OCI-LY7 (cell line): ENCODE measurements at regions not wholly inside any gene's neighbourhood (a gene's known extent, or its start where the extent isn't known, plus 50 kb on each side); places are given as distances from the start of the nearest gene placed in this dataset.
"Not testable (repeated sequence)": the region's sequence is repeated elsewhere in the genome, so short reads cannot be mapped to it uniquely, and the experiment has no call there.

Experiments used
- BruUV-seq: library from RNA; stranded (reverse); fragments of 400-500 nt; replicated peaks from 2 replicates; lab custom pipeline; 2021; lab: Mats Ljungman, UMichigan
- CTCF ChIA-PET: fragments of 300-600 bp; sonication (Branson Sonifier 250); formaldehyde crosslinking; loops from one replicate; lab custom pipeline; 2022; ENCODE audit warnings: antibody characterized with exemption; ENCODE audit not compliant: unreplicated experiment; lab: Charles Lee
- POLR2A ChIA-PET: fragments of 300-600 bp; sonication (Branson Sonifier 250); formaldehyde crosslinking; loops from one replicate; lab custom pipeline; 2022; ENCODE audit warnings: antibody characterized with exemption; lab: Charles Lee
- DNase-seq: peaks from one replicate; pipeline ENCODE4 v3.0.0-alpha.2; 2015; ENCODE audit warnings: low spot score
- H2AFZ ChIP-seq: fragments of 200-600 bp; sonication (generic), shearing (Covaris generic); 2 replicates; pipeline ENCODE4 v1.6.1; 2014; ENCODE audit warnings: mild to moderate bottlenecking, antibody characterized with exemption, low read length, moderate library complexity
- H3K27ac ChIP-seq: fragments of 200-600 bp; sonication (generic); 2 replicates; pipeline ENCODE4 v1.5.1; 2014; ENCODE audit warnings: mixed run types, low read depth, mild to moderate bottlenecking, moderate library complexity, low read length, inconsistent platforms; ENCODE audit not compliant: poor library complexity, severe bottlenecking
- H3K36me3 ChIP-seq: fragments of 200-600 bp; sonication (generic); 2 replicates; pipeline ENCODE4 v1.6.1; 2014; ENCODE audit warnings: mild to moderate bottlenecking, antibody characterized with exemption, low read length, moderate library complexity, mixed read lengths; ENCODE audit not compliant: insufficient read depth
- H3K4me1 ChIP-seq: fragments of 200-600 bp; sonication (generic); 2 replicates; pipeline ENCODE4 v1.5.1; 2014; ENCODE audit warnings: mild to moderate bottlenecking, low read length; ENCODE audit not compliant: insufficient read depth, poor library complexity, severe bottlenecking
- H3K4me2 ChIP-seq: fragments of 200-600 bp; sonication (generic); 2 replicates; pipeline ENCODE4 v1.6.1; 2014; ENCODE audit warnings: mild to moderate bottlenecking, low read length
- H3K4me3 ChIP-seq: fragments of 200-600 bp; sonication (generic); 2 replicates; pipeline ENCODE4 v1.5.1; 2014; ENCODE audit warnings: mild to moderate bottlenecking, low read depth, low read length; ENCODE audit not compliant: poor library complexity, severe bottlenecking
- H3K79me2 ChIP-seq: fragments of 200-600 bp; sonication (generic); 2 replicates; pipeline ENCODE4 v1.6.1; 2016; ENCODE audit warnings: low read depth, mild to moderate bottlenecking, low read length, moderate library complexity, mixed read lengths; ENCODE audit not compliant: insufficient read depth
- H3K9me2 ChIP-seq: fragments of 200-600 bp; sonication (generic); 2 replicates; pipeline ENCODE4 v1.6.1; 2016; ENCODE audit warnings: mild to moderate bottlenecking, low read length, mixed read lengths; ENCODE audit not compliant: insufficient read depth
- H3K9me3 ChIP-seq: fragments of 200-600 bp; sonication (generic); 2 replicates; pipeline ENCODE4 v1.6.1; 2014; ENCODE audit warnings: mild to moderate bottlenecking, mixed run types, low read length, mixed read lengths
- H4K20me1 ChIP-seq: fragments of 200-600 bp; sonication (generic); 2 replicates; pipeline ENCODE4 v1.6.1; 2014; ENCODE audit warnings: mild to moderate bottlenecking, antibody characterized with exemption, low read length, moderate library complexity, mixed read lengths; ENCODE audit not compliant: insufficient read depth
- CTCF ChIP-seq: fragments of 200-600 bp; sonication (generic); conservative IDR thresholded peaks from 2 replicates; pipeline ENCODE4 v1.5.1; 2014; ENCODE audit warnings: mild to moderate bottlenecking, antibody characterized with exemption, low read length, moderate library complexity, mixed read lengths
- EZH2phosphoT487 ChIP-seq: fragments of 200-600 bp; sonication (generic); IDR thresholded peaks from 2 replicates; pipeline ENCODE4 v1.6.1; 2018; ENCODE audit warnings: low read depth, borderline replicate concordance, mild to moderate bottlenecking, mixed run types, antibody characterized with exemption, low read length, moderate library complexity, mixed read lengths
- intact Hi-C: fragments of 100-400 bp; cut with micrococcal nuclease; formaldehyde crosslinking; loops from one replicate; pipeline ENCODE4 v1.10.0; 2022; ENCODE audit not compliant: unreplicated experiment

GRCh38 chr10:15921423-15921945, 61.2 kb upstream of the MINDY3 start:
- H3K9me3 ChIP-seq, H3K4me3 ChIP-seq, DNase-seq, H4K20me1 ChIP-seq, H3K27ac ChIP-seq, H2AFZ ChIP-seq, BruUV-seq, CTCF ChIA-PET, H3K79me2 ChIP-seq, H3K36me3 ChIP-seq, H3K4me2 ChIP-seq, H3K4me1 ChIP-seq, H3K9me2 ChIP-seq, POLR2A ChIA-PET, intact Hi-C loops: not testable (repeated sequence)

- H3K27ac ChIP-seq, result no peak overlapping the region
- H3K9me2 ChIP-seq, result no peaks in the 10 kb centered on the region
- intact Hi-C loops, result no loop called here
- H3K79me2 ChIP-seq, result no peaks in the 10 kb centered on the region
- no peaks in the 10 kb centered on the region for H4K20me1 ChIP-seq
- ChIA-PET CTCF (no interaction called here), POLR2A (no interaction called here)
- H2AFZ ChIP-seq, result no peak overlapping the region
- no peaks in the 10 kb centered on the region for H3K36me3 ChIP-seq
- BruUV-seq, result no TSS peak
- H3K4me3 ChIP-seq, result no peak overlapping the region
- H3K4me2 ChIP-seq, result no peak overlapping the region
- DNase-seq, result no peak
- no peaks in the 10 kb centered on the region for H3K4me1 ChIP-seq
- H3K9me3 ChIP-seq, result no peaks in the 10 kb centered on the region
- TF ChIP-seq CTCF (no peak), EZH2phosphoT487 (no peak)
Measured at GRCh38 chr10:15931376-15931775, 71.1 kb upstream of the MINDY3 start.

GRCh38 chr10:15939543-15939942, 79.2 kb upstream of the MINDY3 start:
- H3K9me3 ChIP-seq, POLR2A ChIA-PET, H3K4me3 ChIP-seq, H3K79me2 ChIP-seq, CTCF ChIA-PET, H2AFZ ChIP-seq, DNase-seq, H4K20me1 ChIP-seq, H3K27ac ChIP-seq, H3K36me3 ChIP-seq, BruUV-seq, H3K4me2 ChIP-seq, intact Hi-C loops, H3K4me1 ChIP-seq, H3K9me2 ChIP-seq: not testable (repeated sequence)

- H3K9me3 ChIP-seq, result no peaks in the 10 kb centered on the region
- no peaks in the 10 kb centered on the region for H4K20me1 ChIP-seq
- DNase-seq, result no peak
- H3K36me3 ChIP-seq, result no peaks in the 10 kb centered on the region
- no peak overlapping the region for H2AFZ ChIP-seq
- intact Hi-C loops, result no loop called here
- ChIA-PET POLR2A (interaction anchor here (0.6 kb wide), 1 partner anchor 262 kb away, joined by 3 read pairs; no protein-coding TSS in a partner anchor), CTCF (no interaction called here)
- H3K9me2 ChIP-seq, result no peaks in the 10 kb centered on the region
- TF ChIP-seq EZH2phosphoT487 (no peak), CTCF (no peak)
- no TSS peak for BruUV-seq
- H3K27ac ChIP-seq, result no peak overlapping the region
- no peak overlapping the region for H3K4me3 ChIP-seq
- H3K4me1 ChIP-seq, result no peaks in the 10 kb centered on the region
- no peaks in the 10 kb centered on the region for H3K79me2 ChIP-seq
- no peak overlapping the region for H3K4me2 ChIP-seq
Measured at GRCh38 chr10:15943426-15943825, 83.1 kb upstream of the MINDY3 start.
